Epithelial cell of proximal tubule (primary cell): ENCODE measurements at regions not wholly inside any gene's neighbourhood (a gene's known extent, or its start where the extent isn't known, plus 50 kb on each side); places are given as distances from the start of the nearest gene placed in this dataset.

Experiments used
- DNase-seq: peaks from one replicate; pipeline ENCODE4 v3.0.0-alpha.2; 2011; ENCODE audit warnings: low read depth
- H3K4me3 ChIP-seq: 2 replicates; pipeline ENCODE4 v1.5.1; 2011; ENCODE audit warnings: low read depth, mild to moderate bottlenecking, low read length
- CTCF ChIP-seq: conservative IDR thresholded peaks from 2 replicates; pipeline ENCODE4 v1.5.1; 2012; ENCODE audit warnings: low read depth, mild to moderate bottlenecking, low read length

GRCh38 chr5:8280711-8281363, 411.9 kb downstream of the MTRR start:
- DNase-seq = no peak
- no peak overlapping the region for H3K4me3 ChIP-seq
- TF ChIP-seq CTCF = no peak

- H3K4me3 ChIP-seq = no peak overlapping the region
- TF ChIP-seq CTCF = no peak
- no peak for DNase-seq
Observed at GRCh38 chr5:8288334-8288733, 419.4 kb downstream of the MTRR start.

- no peak for DNase-seq
- no peak for TF ChIP-seq CTCF
- no peak overlapping the region for H3K4me3 ChIP-seq
Observed at GRCh38 chr5:8288897-8289516, 420.1 kb downstream of the MTRR start.

GRCh38 chr5:8289779-8290178, 420.8 kb downstream of the MTRR start:
- TF ChIP-seq CTCF = no peak
- no peak overlapping the region for H3K4me3 ChIP-seq
- DNase-seq = no peak

- TF ChIP-seq CTCF = no peak
- DNase-seq = no peak
- H3K4me3 ChIP-seq = no peak overlapping the region
Observed at GRCh38 chr5:8290721-8291120, 421.8 kb downstream of the MTRR start.

GRCh38 chr5:8291641-8292040, 422.7 kb downstream of the MTRR start:
- H3K4me3 ChIP-seq = no peak overlapping the region
- TF ChIP-seq CTCF = no peak
- no peak for DNase-seq

GRCh38 chr5:8295141-8295540, 426.2 kb downstream of the MTRR start:
- TF ChIP-seq CTCF = no peak
- DNase-seq = no peak
- H3K4me3 ChIP-seq = no peak overlapping the region
